Glutamatergic neuron (in vitro differentiated cells): ENCODE measurements at regions not wholly inside any gene's neighbourhood (a gene's known extent, or its start where the extent isn't known, plus 50 kb on each side); places are given as distances from the start of the nearest gene placed in this dataset.

Source experiments
- DNase-seq: peaks from one replicate; pipeline ENCODE4 v3.0.0; 2022
- H3K27ac Mint-ChIP-seq: one replicate; pipeline ENCODE4 v1.8.0; 2020; ENCODE audit warnings: mild to moderate bottlenecking, mixed read lengths, inconsistent platforms; ENCODE audit not compliant: unreplicated experiment
- H3K27me3 Mint-ChIP-seq: one replicate; pipeline ENCODE4 v1.8.0; 2020; ENCODE audit warnings: mild to moderate bottlenecking, moderate library complexity, mixed read lengths, inconsistent platforms; ENCODE audit not compliant: unreplicated experiment
- H3K36me3 Mint-ChIP-seq: one replicate; pipeline ENCODE4 v1.8.0; 2020; ENCODE audit warnings: mild to moderate bottlenecking, mixed read lengths, inconsistent platforms; ENCODE audit not compliant: unreplicated experiment
- H3K4me1 Mint-ChIP-seq: one replicate; pipeline ENCODE4 v1.8.0; 2020; ENCODE audit warnings: mild to moderate bottlenecking, low read depth, mixed read lengths, inconsistent platforms; ENCODE audit not compliant: unreplicated experiment
- H3K4me3 Mint-ChIP-seq: one replicate; pipeline ENCODE4 v1.8.0; 2020; ENCODE audit warnings: mild to moderate bottlenecking, mixed read lengths, inconsistent platforms; ENCODE audit not compliant: unreplicated experiment
- H3K9me3 Mint-ChIP-seq: one replicate; pipeline ENCODE4 v1.8.0; 2020; ENCODE audit warnings: mild to moderate bottlenecking, moderate library complexity, mixed read lengths, inconsistent platforms; ENCODE audit not compliant: unreplicated experiment
- CTCF ChIP-seq: fragments of 200-600 bp; sonication (generic); IDR thresholded peaks from one replicate; pipeline ENCODE4 v1.5.0; 2021; ENCODE audit not compliant: partially characterized antibody, unreplicated experiment

- H3K4me3 Mint-ChIP-seq = no peak overlapping the region
Measured at GRCh38 chr5:27406020-27406419, 367.6 kb upstream of the CDH9 start.

GRCh38 chr5:27403243-27403882 is 365.0 kb upstream of the CDH9 start:
- Mint-ChIP-seq H3K4me1 (no peaks in the 10 kb centered on the region), H3K4me3 (no peak overlapping the region)
- no peak for DNase-seq

More at GRCh38 chr5:27406020-27406419, 367.6 kb upstream of the CDH9 start:
- no peak for DNase-seq
- Mint-ChIP-seq H3K4me1 (no peaks in the 10 kb centered on the region), H3K9me3 (no peaks in the 10 kb centered on the region), H3K27ac (no peak overlapping the region), H3K36me3 (no peaks in the 10 kb centered on the region), H3K27me3 (no peaks in the 10 kb centered on the region)
- no peak for TF ChIP-seq CTCF

GRCh38 chr5:27402828-27403227 is 364.4 kb upstream of the CDH9 start:
- H3K9me3 Mint-ChIP-seq = no peaks in the 10 kb centered on the region
- H3K4me3 Mint-ChIP-seq = no peak overlapping the region
- TF ChIP-seq CTCF = no peak
- no peak for DNase-seq
- no peaks in the 10 kb centered on the region for H3K36me3 Mint-ChIP-seq
- H3K27me3 Mint-ChIP-seq = no peaks in the 10 kb centered on the region
- no peaks in the 10 kb centered on the region for H3K4me1 Mint-ChIP-seq
- no peak overlapping the region for H3K27ac Mint-ChIP-seq

More at GRCh38 chr5:27403243-27403882, 365.0 kb upstream of the CDH9 start:
- Mint-ChIP-seq H3K27ac (no peak overlapping the region), H3K36me3 (no peaks in the 10 kb centered on the region), H3K9me3 (no peaks in the 10 kb centered on the region), H3K27me3 (no peaks in the 10 kb centered on the region)
- TF ChIP-seq CTCF = no peak

GRCh38 chr5:27396998-27397397 is 358.6 kb upstream of the CDH9 start:
- H3K4me3 Mint-ChIP-seq = no peak overlapping the region
- no peak for DNase-seq
- no peaks in the 10 kb centered on the region for H3K9me3 Mint-ChIP-seq
- TF ChIP-seq CTCF = no peak
- H3K4me1 Mint-ChIP-seq = no peaks in the 10 kb centered on the region
- no peak overlapping the region for H3K27ac Mint-ChIP-seq
- no peaks in the 10 kb centered on the region for H3K36me3 Mint-ChIP-seq
- H3K27me3 Mint-ChIP-seq = no peaks in the 10 kb centered on the region

- DNase-seq = no peak
- Mint-ChIP-seq H3K27ac (no peak overlapping the region), H3K36me3 (no peaks in the 10 kb centered on the region), H3K27me3 (no peaks in the 10 kb centered on the region), H3K9me3 (no peaks in the 10 kb centered on the region), H3K4me3 (no peak overlapping the region), H3K4me1 (no peaks in the 10 kb centered on the region)
- no peak for TF ChIP-seq CTCF
Measured at GRCh38 chr5:27392716-27393115, 354.3 kb upstream of the CDH9 start.
